ENCODE measurements at regions not wholly inside any gene's neighbourhood (a gene's known extent, or its start where the extent isn't known, plus 50 kb on each side); places are given as distances from the start of the nearest gene placed in this dataset.

DNA sequence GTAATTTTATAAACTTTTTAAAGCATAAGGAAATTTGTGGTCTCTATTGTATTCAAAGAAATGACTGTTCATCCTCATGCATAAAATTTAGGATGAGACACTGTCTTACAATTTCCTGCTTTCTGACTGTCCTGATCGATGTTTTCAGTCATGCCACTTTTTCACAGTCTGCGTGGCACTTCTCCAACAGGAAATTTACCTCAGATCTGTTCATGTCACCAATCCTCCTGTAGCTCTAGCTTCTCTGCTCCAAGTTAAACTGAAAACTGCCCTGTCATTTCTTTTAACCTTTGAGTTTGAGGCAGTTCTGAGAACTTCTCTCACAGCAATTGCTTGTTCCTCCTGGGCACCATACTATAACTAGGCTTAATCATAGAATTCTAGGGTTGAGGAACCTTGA lies 455.1 kb downstream of the EFNA5 start:
- DNase-seq (ENCODE audit: low spot score): no peak
- ChIA-PET POLR2A (interaction anchor here (0.7 to 1.5 kb wide), 4 partner anchors 10 to 297 kb away, joined by 3 to 4 read pairs (median 4); no protein-coding TSS in a partner anchor), CTCF (ENCODE audit: unreplicated experiment) (no interaction called here)
- Histone ChIP-seq H3K4me3 (ENCODE audit: low read depth, low read length, poor library complexity, severe bottlenecking) (no peak overlapping the region), H3K27ac (ENCODE audit: low read depth, low read length, poor library complexity, severe bottlenecking) (no peak overlapping the region), H3K9me2 (ENCODE audit: insufficient read depth, low read length) (no peaks in the 10 kb centered on the region), H3K36me3 (ENCODE audit: insufficient read depth, low read length) (no peaks in the 10 kb centered on the region), H3K9me3 (ENCODE audit: low read length) (no peaks in the 10 kb centered on the region), H2AFZ (ENCODE audit: low read length) (no peak overlapping the region; the same call in 1 of the 2 replicates), H4K20me1 (ENCODE audit: insufficient read depth, low read length) (no peaks in the 10 kb centered on the region), H3K79me2 (ENCODE audit: insufficient read depth, low read depth, low read length) (no peaks in the 10 kb centered on the region), H3K4me1 (ENCODE audit: insufficient read depth, low read length, poor library complexity, severe bottlenecking) (no peaks in the 10 kb centered on the region), H3K4me2 (ENCODE audit: low read length) (no peak overlapping the region)
- TF ChIP-seq CTCF (conservative IDR thresholded peaks at IDR 0.05; ENCODE audit: low read length) (no peak), EZH2phosphoT487 (IDR thresholded peaks at IDR 0.05; ENCODE audit: borderline replicate concordance, low read depth, low read length) (no peak)
- no TSS peak for BruUV-seq (replicated peaks)
- intact Hi-C loops (cut with micrococcal nuclease; ENCODE audit: unreplicated experiment): no loop called here

DNA sequence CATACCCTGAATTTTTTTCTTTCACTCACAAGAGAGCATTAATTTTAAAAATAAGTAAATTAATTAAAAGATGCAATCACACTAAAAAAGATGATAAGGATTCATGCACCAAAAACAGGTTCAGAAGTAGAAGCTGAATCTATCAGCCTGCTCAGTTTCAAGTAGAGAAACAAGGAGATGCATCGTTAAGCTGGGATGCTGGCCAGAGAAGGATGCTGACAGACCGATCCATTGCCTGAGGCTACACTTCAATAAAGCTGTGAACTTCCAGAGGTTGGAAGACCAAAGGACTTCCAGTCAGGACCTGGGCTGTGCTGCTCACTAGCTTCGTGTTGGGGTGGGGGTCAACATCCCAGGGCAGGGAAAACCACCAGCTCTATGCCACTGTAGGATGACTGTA lies 457.7 kb downstream of the EFNA5 start:
- no peaks in the 10 kb centered on the region for H4K20me1 ChIP-seq (ENCODE audit: insufficient read depth, low read length)
- no peaks in the 10 kb centered on the region for H3K79me2 ChIP-seq (ENCODE audit: insufficient read depth, low read depth, low read length)
- no peaks in the 10 kb centered on the region for H3K9me2 ChIP-seq (ENCODE audit: insufficient read depth, low read length)
- BruUV-seq (replicated peaks): no TSS peak
- H3K27ac ChIP-seq (ENCODE audit: low read depth, low read length, poor library complexity, severe bottlenecking): no peak overlapping the region
- H3K4me3 ChIP-seq (ENCODE audit: low read depth, low read length, poor library complexity, severe bottlenecking): no peak overlapping the region
- H3K4me1 ChIP-seq (ENCODE audit: insufficient read depth, low read length, poor library complexity, severe bottlenecking): no peaks in the 10 kb centered on the region
- intact Hi-C loops (cut with micrococcal nuclease; ENCODE audit: unreplicated experiment): no loop called here
- no peak for DNase-seq (ENCODE audit: low spot score)
- H2AFZ ChIP-seq (ENCODE audit: low read length): peak overlapping the region; percentile 24; the same call in 1 of the 2 replicates
- H3K4me2 ChIP-seq (ENCODE audit: low read length): no peak overlapping the region
- no peak for TF ChIP-seq EZH2phosphoT487 (IDR thresholded peaks at IDR 0.05; ENCODE audit: borderline replicate concordance, low read depth, low read length)
- TF ChIP-seq CTCF (conservative IDR thresholded peaks at IDR 0.05; ENCODE audit: low read length): no peak
- no peaks in the 10 kb centered on the region for H3K36me3 ChIP-seq (ENCODE audit: insufficient read depth, low read length)
- H3K9me3 ChIP-seq (ENCODE audit: low read length): no peaks in the 10 kb centered on the region
- POLR2A ChIA-PET: interaction anchor here (0.6 to 2.5 kb wide), 9 partner anchors 8 to 1366 kb away, joined by 3 to 11 read pairs (median 5); no protein-coding TSS in a partner anchor
- CTCF ChIA-PET (ENCODE audit: unreplicated experiment): no interaction called here

- TF ChIP-seq CTCF (conservative IDR thresholded peaks at IDR 0.05; ENCODE audit: low read length): no peak
- TF ChIP-seq EZH2phosphoT487 (IDR thresholded peaks at IDR 0.05; ENCODE audit: borderline replicate concordance, low read depth, low read length): no peak
- CTCF ChIA-PET (ENCODE audit: unreplicated experiment): no interaction called here
- Histone ChIP-seq H3K36me3 (ENCODE audit: insufficient read depth, low read length) (no peaks in the 10 kb centered on the region), H3K79me2 (ENCODE audit: insufficient read depth, low read depth, low read length) (no peaks in the 10 kb centered on the region), H3K4me1 (ENCODE audit: insufficient read depth, low read length, poor library complexity, severe bottlenecking) (no peaks in the 10 kb centered on the region), H4K20me1 (ENCODE audit: insufficient read depth, low read length) (no peaks in the 10 kb centered on the region), H3K27ac (ENCODE audit: low read depth, low read length, poor library complexity, severe bottlenecking) (no peak overlapping the region), H3K4me3 (ENCODE audit: low read depth, low read length, poor library complexity, severe bottlenecking) (no peak overlapping the region), H3K4me2 (ENCODE audit: low read length) (no peak overlapping the region), H3K9me3 (ENCODE audit: low read length) (no peaks in the 10 kb centered on the region), H3K9me2 (ENCODE audit: insufficient read depth, low read length) (no peaks in the 10 kb centered on the region), H2AFZ (ENCODE audit: low read length) (peak overlapping the region; percentile 30; the same call in 1 of the 2 replicates)
- no peak for DNase-seq (ENCODE audit: low spot score)
- intact Hi-C loops (cut with micrococcal nuclease; ENCODE audit: unreplicated experiment): no loop called here
- POLR2A ChIA-PET: no interaction called here
- BruUV-seq (replicated peaks): no TSS peak
Observed at GRCh38 chr5:107211630-107212029, 459.1 kb downstream of the EFNA5 start.
